ENCODE measurements at regions not wholly inside any gene's neighbourhood (a gene's known extent, or its start where the extent isn't known, plus 50 kb on each side); places are given as distances from the start of the nearest gene placed in this dataset.

GRCh38 chr4:3343358-3343757 is 50.5 kb downstream of the RGS12 start:
- Histone ChIP-seq H3K4me3 (replicated peaks; ENCODE audit: insufficient read depth, low read length) (no peak overlapping the region), H3K27ac (replicated peaks) (no peak overlapping the region), H3K27me3 (ENCODE audit: insufficient read depth, poor library complexity, severe bottlenecking) (no peaks in the 10 kb centered on the region)
- TF ChIP-seq POLR2AphosphoS5 (IDR thresholded peaks at IDR 0.05; ENCODE audit: low read depth) (no peak), CTCF (IDR thresholded peaks at IDR 0.05; ENCODE audit: insufficient read depth, low read length) (no peak), SPI1 (IDR thresholded peaks at IDR 0.05; ENCODE audit: borderline replicate concordance, low read depth) (no peak), GABPA (IDR thresholded peaks at IDR 0.05; ENCODE audit: low read depth) (no peak), REST (IDR thresholded peaks at IDR 0.05; ENCODE audit: insufficient replicate concordance, low read depth) (no peak)
- DNase-seq (ENCODE audit: low read depth in 1 of 2, low spot score in 1 of 2), result no peak

- DNase-seq (ENCODE audit: low read depth in 1 of 2, low spot score in 1 of 2), result no peak
- TF ChIP-seq SPI1 (IDR thresholded peaks at IDR 0.05; ENCODE audit: borderline replicate concordance, low read depth) (no peak), REST (IDR thresholded peaks at IDR 0.05; ENCODE audit: insufficient replicate concordance, low read depth) (no peak), GABPA (IDR thresholded peaks at IDR 0.05; ENCODE audit: low read depth) (no peak), POLR2AphosphoS5 (IDR thresholded peaks at IDR 0.05; ENCODE audit: low read depth) (no peak), CTCF (IDR thresholded peaks at IDR 0.05; ENCODE audit: insufficient read depth, low read length) (no peak)
- Histone ChIP-seq H3K4me3 (replicated peaks; ENCODE audit: insufficient read depth, low read length) (no peak overlapping the region), H3K27ac (replicated peaks) (no peak overlapping the region), H3K27me3 (ENCODE audit: insufficient read depth, poor library complexity, severe bottlenecking) (no peaks in the 10 kb centered on the region)
These were observed 51.3 kb downstream of the RGS12 start for GRCh38 chr4:3344104-3344503.

GRCh38 chr4:3344596-3344995 is 51.8 kb downstream of the RGS12 start:
- Histone ChIP-seq H3K4me3 (replicated peaks; ENCODE audit: insufficient read depth, low read length) (no peak overlapping the region), H3K27me3 (ENCODE audit: insufficient read depth, poor library complexity, severe bottlenecking) (no peaks in the 10 kb centered on the region), H3K27ac (replicated peaks) (no peak overlapping the region)
- no peak for TF ChIP-seq GABPA (IDR thresholded peaks at IDR 0.05; ENCODE audit: low read depth)
- no peak for TF ChIP-seq REST (IDR thresholded peaks at IDR 0.05; ENCODE audit: insufficient replicate concordance, low read depth)
- TF ChIP-seq POLR2AphosphoS5 (IDR thresholded peaks at IDR 0.05; ENCODE audit: low read depth), result no peak
- TF ChIP-seq CTCF (IDR thresholded peaks at IDR 0.05; ENCODE audit: insufficient read depth, low read length), result no peak
- TF ChIP-seq SPI1 (IDR thresholded peaks at IDR 0.05; ENCODE audit: borderline replicate concordance, low read depth), result no peak
- no peak for DNase-seq (ENCODE audit: low read depth in 1 of 2, low spot score in 1 of 2)

All from HL-60 (cell line).